GM23338 (cell line): ENCODE measurements at regions not wholly inside any gene's neighbourhood (a gene's known extent, or its start where the extent isn't known, plus 50 kb on each side); places are given as distances from the start of the nearest gene placed in this dataset.
A peak's percentile ranks its signal among the peaks of the same experiment; 100 is the strongest.

Experiments
- ATAC-seq: fragments of 200-7000 bp; cut with Tn5 transposase; 3 replicates; pipeline ENCODE4 v1.9.1; 2020
- DNase-seq: peaks from one replicate; pipeline ENCODE4 v3.0.0-alpha.2; 2015; ENCODE audit warnings: low spot score
- H2AFZ ChIP-seq: fragments of 200-600 bp; sonication (generic); 2 replicates; pipeline ENCODE4 v1.8.0; 2016; ENCODE audit warnings: antibody characterized with exemption, mild to moderate bottlenecking, moderate library complexity
- H3F3A ChIP-seq: fragments of 200-600 bp; sonication (generic); replicated peaks from 2 replicates; pipeline ENCODE4 v1.8.0; 2017; ENCODE audit warnings: antibody characterized with exemption, mixed run types, low read depth
- H3K27ac ChIP-seq: fragments of 200-600 bp; sonication (generic); 2 replicates; pipeline ENCODE4 v1.6.1; 2016; ENCODE audit warnings: low read depth
- H3K27me3 ChIP-seq: fragments of 200-600 bp; sonication (generic); 2 replicates; pipeline ENCODE4 v1.8.0; 2016; ENCODE audit warnings: mild to moderate bottlenecking, mixed run types, moderate library complexity; ENCODE audit not compliant: insufficient read depth
- H3K36me3 ChIP-seq: fragments of 200-600 bp; sonication (generic); 2 replicates; pipeline ENCODE4 v1.8.0; 2016; ENCODE audit warnings: mild to moderate bottlenecking; ENCODE audit not compliant: insufficient read depth
- H3K4me1 ChIP-seq: fragments of 200-600 bp; sonication (generic); 2 replicates; pipeline ENCODE4 v1.8.0; 2016; ENCODE audit warnings: mild to moderate bottlenecking, moderate library complexity; ENCODE audit not compliant: insufficient read depth
- H3K4me2 ChIP-seq: fragments of 200-600 bp; sonication (generic); 2 replicates; pipeline ENCODE4 v1.7.1; 2017; ENCODE audit warnings: mixed run types
- H3K4me3 ChIP-seq: fragments of 200-600 bp; sonication (generic); 2 replicates; pipeline ENCODE4 v1.6.1; 2016; ENCODE audit warnings: mixed run types
- H3K79me2 ChIP-seq: fragments of 200-600 bp; sonication (generic); replicated peaks from 2 replicates; pipeline ENCODE4 v1.8.0; 2017; ENCODE audit warnings: mild to moderate bottlenecking; ENCODE audit not compliant: insufficient read depth
- H3K9me2 ChIP-seq: fragments of 200-600 bp; sonication (generic); 2 replicates; pipeline ENCODE4 v1.8.0; 2017; ENCODE audit not compliant: insufficient read depth
- H4K20me1 ChIP-seq: fragments of 200-600 bp; sonication (generic); replicated peaks from 2 replicates; pipeline ENCODE4 v1.8.0; 2017; ENCODE audit warnings: mild to moderate bottlenecking; ENCODE audit not compliant: insufficient read depth
- H3K27ac Mint-ChIP-seq: 2 replicates; pipeline ENCODE4 v1.8.0; 2020; ENCODE audit warnings: inconsistent platforms, mild to moderate bottlenecking, moderate library complexity, mixed read lengths
- H3K27me3 Mint-ChIP-seq: 3 replicates; pipeline ENCODE4 v1.8.0; 2022; ENCODE audit warnings: low read depth, mild to moderate bottlenecking, moderate library complexity, mixed read lengths, inconsistent platforms; ENCODE audit not compliant: insufficient read depth, poor library complexity
- H3K36me3 Mint-ChIP-seq: 3 replicates; pipeline ENCODE4 v1.8.0; 2021; ENCODE audit warnings: low read depth, mild to moderate bottlenecking, inconsistent platforms, moderate library complexity, mixed read lengths
- H3K4me1 Mint-ChIP-seq: 3 replicates; pipeline ENCODE4 v1.8.0; 2020; ENCODE audit warnings: mild to moderate bottlenecking, inconsistent platforms, mixed read lengths
- H3K4me3 Mint-ChIP-seq: 3 replicates; pipeline ENCODE4 v1.8.0; 2021; ENCODE audit warnings: moderate library complexity, mild to moderate bottlenecking, inconsistent platforms, mixed read lengths
- H3K9me3 Mint-ChIP-seq: 3 replicates; pipeline ENCODE4 v1.8.0; 2020; ENCODE audit warnings: moderate library complexity, mild to moderate bottlenecking, inconsistent platforms, mixed read lengths
- CTCF ChIP-seq, 2 experiments: fragments of 200-600 bp in 1 of 2; sonication (generic) in 1 of 2; conservative IDR thresholded peaks; 2 replicates each; pipeline versions ENCODE4 v1.5.1 to v1.6.1; 2016 to 2017; ENCODE audit warnings: antibody characterized with exemption in 2 of 2, low read depth in 2 of 2, mild to moderate bottlenecking in 2 of 2, moderate library complexity in 1 of 2
- EZH2phosphoT487 ChIP-seq: fragments of 200-600 bp; sonication (generic); IDR thresholded peaks from one replicate; pipeline ENCODE4 v1.8.1; 2018; ENCODE audit warnings: antibody characterized with exemption; ENCODE audit not compliant: unreplicated experiment
- REST ChIP-seq: IDR thresholded peaks from one replicate; pipeline ENCODE4 v1.6.1; 2018; ENCODE audit warnings: antibody characterized with exemption; ENCODE audit not compliant: unreplicated experiment

GRCh38 chr2:33859811-33860461 lies 260.8 kb upstream of the FAM98A start:
- peaks cover 27% of the 10 kb centered on the region for H3K9me3 Mint-ChIP-seq
- no peak overlapping the region for H3K4me2 ChIP-seq

More at GRCh38 chr2:33859811-33860461, 260.8 kb upstream of the FAM98A start:
- ATAC-seq (no peak), DNase-seq (peak; percentile 3)
- Histone ChIP-seq H3K27ac (0 out of 2 replicates have a peak overlapping the region, but pooled peaks have one; percentile 12), H4K20me1 (no peaks in the 10 kb centered on the region), H2AFZ (peak overlapping the region; percentile 44), H3K27me3 (no peaks in the 10 kb centered on the region), H3K4me3 (no peak overlapping the region), H3F3A (no peaks in the 10 kb centered on the region), H3K9me2 (peaks cover 8% of the 10 kb centered on the region), H3K36me3 (no peaks in the 10 kb centered on the region), H3K4me1 (no peaks in the 10 kb centered on the region), H3K79me2 (no peaks in the 10 kb centered on the region)
- Mint-ChIP-seq H3K4me3 (no peak overlapping the region), H3K36me3 (peaks cover 18% of the 10 kb centered on the region; the same call in 2 of the 3 replicates), H3K4me1 (peaks cover 14% of the 10 kb centered on the region; the same call in 2 of the 3 replicates), H3K27me3 (peaks cover 3% of the 10 kb centered on the region), H3K27ac (no peak overlapping the region)
- TF ChIP-seq EZH2phosphoT487: no peak
- no peak for TF ChIP-seq CTCF (conservative IDR thresholded peaks at IDR 0.05; ENCODE audit: low read depth in 2 of 2)
- no peak for TF ChIP-seq REST
